BE2C (cell line): ENCODE measurements at regions not wholly inside any gene's neighbourhood (a gene's known extent, or its start where the extent isn't known, plus 50 kb on each side); places are given as distances from the start of the nearest gene placed in this dataset.

Experiments used
- DNase-seq: peaks from one replicate; pipeline ENCODE4 v3.0.0-alpha.2; 2020
- H3K27me3 ChIP-seq: fragments of 250-450 bp; sonication (Bioruptor Pico); 2 replicates; pipeline ENCODE4 v1.5.1; 2020; ENCODE audit warnings: mild to moderate bottlenecking
- H3K36me3 ChIP-seq: fragments of 250-450 bp; sonication (Bioruptor Pico); 2 replicates; pipeline ENCODE4 v1.5.1; 2020; ENCODE audit warnings: mild to moderate bottlenecking
- H3K4me1 ChIP-seq: fragments of 250-450 bp; sonication (Bioruptor Pico); 2 replicates; pipeline ENCODE4 v1.5.1; 2020
- H3K4me3 ChIP-seq: 2 replicates; pipeline ENCODE4 v1.5.1; 2011; ENCODE audit warnings: low read depth, low read length
- H3K9me3 ChIP-seq: fragments of 250-450 bp; sonication (Bioruptor Pico); 2 replicates; pipeline ENCODE4 v1.5.1; 2020
- CTCF ChIP-seq: IDR thresholded peaks from 2 replicates; pipeline ENCODE4 v1.5.1; 2012; ENCODE audit warnings: mild to moderate bottlenecking, low read depth, low read length

- no peaks in the 10 kb centered on the region; the same call in 1 of the 2 replicates for H3K4me1 ChIP-seq
- H3K27me3 ChIP-seq, result no peaks in the 10 kb centered on the region
- no peak for TF ChIP-seq CTCF
- DNase-seq, result no peak
- H3K9me3 ChIP-seq, result no peaks in the 10 kb centered on the region
- no peaks in the 10 kb centered on the region for H3K36me3 ChIP-seq
- no peak overlapping the region for H3K4me3 ChIP-seq
Measured at GRCh38 chr4:71268166-71268565, 70.7 kb upstream of the SLC4A4 start.

- H3K36me3 ChIP-seq, result no peaks in the 10 kb centered on the region
- TF ChIP-seq CTCF, result no peak
- no peaks in the 10 kb centered on the region for H3K27me3 ChIP-seq
- DNase-seq, result no peak
- no peak overlapping the region for H3K4me3 ChIP-seq
- H3K4me1 ChIP-seq, result no peaks in the 10 kb centered on the region; the same call in 1 of the 2 replicates
- H3K9me3 ChIP-seq, result no peaks in the 10 kb centered on the region
Measured at GRCh38 chr4:71269233-71269632, 69.6 kb upstream of the SLC4A4 start.

GRCh38 chr4:71270901-71271300 lies 67.9 kb upstream of the SLC4A4 start:
- no peaks in the 10 kb centered on the region for H3K9me3 ChIP-seq
- no peaks in the 10 kb centered on the region; the same call in 1 of the 2 replicates for H3K4me1 ChIP-seq
- DNase-seq, result peak; percentile 15
- peak; percentile 35 for TF ChIP-seq CTCF
- no peak overlapping the region for H3K4me3 ChIP-seq
- H3K27me3 ChIP-seq, result no peaks in the 10 kb centered on the region
- H3K36me3 ChIP-seq, result no peaks in the 10 kb centered on the region

GRCh38 chr4:71272976-71273375 lies 65.8 kb upstream of the SLC4A4 start:
- Histone ChIP-seq H3K4me1 (no peaks in the 10 kb centered on the region), H3K9me3 (no peaks in the 10 kb centered on the region), H3K36me3 (no peaks in the 10 kb centered on the region), H3K27me3 (no peaks in the 10 kb centered on the region), H3K4me3 (no peak overlapping the region)
- TF ChIP-seq CTCF, result no peak
- DNase-seq, result no peak

GRCh38 chr4:71275004-71275403 lies 63.8 kb upstream of the SLC4A4 start:
- Histone ChIP-seq H3K4me3 (no peak overlapping the region), H3K36me3 (no peaks in the 10 kb centered on the region), H3K27me3 (no peaks in the 10 kb centered on the region), H3K9me3 (no peaks in the 10 kb centered on the region), H3K4me1 (no peaks in the 10 kb centered on the region)
- TF ChIP-seq CTCF, result no peak
- no peak for DNase-seq

- Histone ChIP-seq H3K27me3 (no peaks in the 10 kb centered on the region), H3K4me1 (no peaks in the 10 kb centered on the region), H3K9me3 (no peaks in the 10 kb centered on the region), H3K4me3 (no peak overlapping the region), H3K36me3 (no peaks in the 10 kb centered on the region)
- DNase-seq, result no peak
- TF ChIP-seq CTCF, result no peak
Measured at GRCh38 chr4:71275570-71275969, 63.2 kb upstream of the SLC4A4 start.
